K562 (cell line): ENCODE measurements at regions not wholly inside any gene's neighbourhood (a gene's known extent, or its start where the extent isn't known, plus 50 kb on each side); places are given as distances from the start of the nearest gene placed in this dataset.
A peak's percentile ranks its signal among the peaks of the same experiment; 100 is the strongest.

Experiments used
- MLLT1 ChIP-seq, 2 experiments: fragments of 450-650 bp; IDR thresholded peaks; 2 replicates each; pipeline ENCODE4 v1.6.1; 2016
- PATZ1 ChIP-seq: fragments of 250-450 bp; sonication (Bioruptor Pico); IDR thresholded peaks from 2 replicates; pipeline ENCODE4 v1.5.0; 2020; ENCODE audit warnings: mild to moderate bottlenecking, borderline replicate concordance
- SOX6 ChIP-seq: fragments of 450-650 bp; IDR thresholded peaks from 2 replicates; pipeline ENCODE4 v1.6.1; 2014; ENCODE audit warnings: mild to moderate bottlenecking
- ZNF311 ChIP-seq: fragments of 250-450 bp; sonication (Bioruptor Pico); IDR thresholded peaks from 2 replicates; pipeline ENCODE4 v1.4.0; 2020; ENCODE audit warnings: mild to moderate bottlenecking, moderate library complexity
- ZNF609 ChIP-seq: sonication (generic); formaldehyde crosslinking; IDR thresholded peaks from 2 replicates; pipeline ENCODE4 v1.8.1; 2023; ENCODE audit warnings: missing genetic modification reagents, mild to moderate bottlenecking, borderline replicate concordance

- no peak for TF ChIP-seq PATZ1
- no peak for TF ChIP-seq ZNF311 (CRISPR knock-in tag)
- TF ChIP-seq SOX6, result peak; percentile 50; the same call in 1 of the 2 replicates
- no peak for TF ChIP-seq ZNF609 (CRISPR knock-in tag)
- no peak for TF ChIP-seq MLLT1 (IDR thresholded peaks at IDR 0.05)
Observed at GRCh38 chr7:130935564-130936157, 201.7 kb upstream of the KLF14 start (continued).
